Activated T-cell treated with anti-CD3 and anti-CD28 coated beads, Interleukin-2, amount 50 U/mL, for 72 hours (primary cell): ENCODE measurements at regions not wholly inside any gene's neighbourhood (a gene's known extent, or its start where the extent isn't known, plus 50 kb on each side); places are given as distances from the start of the nearest gene placed in this dataset.

ENCODE experiments used
- ATAC-seq, 2 donors: fragments of 150-1000 bp; cut with Tn5 transposase; replicated peaks in 1 of 2; 2 replicates each; pipeline ENCODE4 v1.10.0; 2021; ENCODE audit warnings: moderate library complexity in 2 of 2, mild to moderate bottlenecking in 1 of 2
- DNase-seq, 2 donors: peaks; one replicate each; pipeline ENCODE4 v3.0.0; 2021 to 2022; ENCODE audit warnings: mixed read lengths in 1 of 2
- H3K27ac Mint-ChIP-seq: one replicate; pipeline ENCODE4 v1.8.0; 2022; ENCODE audit warnings: mild to moderate bottlenecking, moderate library complexity, mixed read lengths
- H3K27me3 Mint-ChIP-seq: one replicate; pipeline ENCODE4 v1.8.0; 2022; ENCODE audit warnings: low read depth, mixed read lengths
- H3K36me3 Mint-ChIP-seq, 2 donors: one replicate each; pipeline ENCODE4 v1.8.0; 2022; ENCODE audit warnings: mixed read lengths in 2 of 2, mild to moderate bottlenecking in 1 of 2; ENCODE audit not compliant: insufficient read depth in 2 of 2
- H3K4me1 Mint-ChIP-seq: one replicate; pipeline ENCODE4 v1.8.0; 2022; ENCODE audit warnings: low read depth, mixed read lengths
- H3K4me3 Mint-ChIP-seq, 2 donors: one replicate each; pipeline ENCODE4 v1.8.0; 2022; ENCODE audit warnings: mild to moderate bottlenecking in 2 of 2, mixed read lengths in 2 of 2, moderate library complexity in 2 of 2
- H3K9me3 Mint-ChIP-seq, 2 donors: one replicate each; pipeline ENCODE4 v1.8.0; 2022; ENCODE audit warnings: mixed read lengths in 2 of 2

- no peaks in the 10 kb centered on the region for H3K36me3 Mint-ChIP-seq
- H3K9me3 Mint-ChIP-seq = no peaks in the 10 kb centered on the region
- H3K4me3 Mint-ChIP-seq = no peak overlapping the region
Measured at GRCh38 chr5:44645502-44645901, 163.2 kb upstream of the MRPS30 start.

GRCh38 chr5:44644628-44645027, 164.1 kb upstream of the MRPS30 start:
- Mint-ChIP-seq H3K4me1 (no peaks in the 10 kb centered on the region), H3K27me3 (no peaks in the 10 kb centered on the region), H3K9me3 (no peaks in the 10 kb centered on the region), H3K27ac (no peak overlapping the region), H3K36me3 (no peaks in the 10 kb centered on the region), H3K4me3 (no peak overlapping the region)
- DNase-seq = no peak
- ATAC-seq = no peak

More at GRCh38 chr5:44645502-44645901, 163.2 kb upstream of the MRPS30 start:
- ATAC-seq (no peak), DNase-seq (no peak)
- no peak overlapping the region for H3K27ac Mint-ChIP-seq
- no peaks in the 10 kb centered on the region for H3K27me3 Mint-ChIP-seq
- H3K4me1 Mint-ChIP-seq = no peaks in the 10 kb centered on the region

- no peak overlapping the region for H3K27ac Mint-ChIP-seq
- H3K36me3 Mint-ChIP-seq = no peaks in the 10 kb centered on the region
- H3K27me3 Mint-ChIP-seq = no peaks in the 10 kb centered on the region
- DNase-seq = no peak
- no peak overlapping the region for H3K4me3 Mint-ChIP-seq
- ATAC-seq = no peak
- H3K9me3 Mint-ChIP-seq = no peaks in the 10 kb centered on the region
- no peaks in the 10 kb centered on the region for H3K4me1 Mint-ChIP-seq
Measured at GRCh38 chr5:44641820-44642219, 166.9 kb upstream of the MRPS30 start.

- ATAC-seq (no peak), DNase-seq (no peak)
- H3K36me3 Mint-ChIP-seq = no peaks in the 10 kb centered on the region
- no peak overlapping the region for H3K27ac Mint-ChIP-seq
- H3K4me1 Mint-ChIP-seq = no peaks in the 10 kb centered on the region
- H3K9me3 Mint-ChIP-seq = no peaks in the 10 kb centered on the region
- H3K27me3 Mint-ChIP-seq = no peaks in the 10 kb centered on the region
- H3K4me3 Mint-ChIP-seq = no peak overlapping the region
Measured at GRCh38 chr5:44640945-44641456, 167.7 kb upstream of the MRPS30 start.

- no peaks in the 10 kb centered on the region for H3K27me3 Mint-ChIP-seq
- H3K4me1 Mint-ChIP-seq = no peaks in the 10 kb centered on the region
- DNase-seq (no peak), ATAC-seq (no peak)
- peaks cover 2% of the 10 kb centered on the region in 2 donors for H3K9me3 Mint-ChIP-seq
- H3K36me3 Mint-ChIP-seq = no peaks in the 10 kb centered on the region
- H3K4me3 Mint-ChIP-seq = no peak overlapping the region
- no peak overlapping the region for H3K27ac Mint-ChIP-seq
Measured at GRCh38 chr5:44637916-44638869, 170.6 kb upstream of the MRPS30 start.

- no peak for ATAC-seq
- H3K9me3 Mint-ChIP-seq = peaks cover 5 to 8% of the 10 kb centered on the region in 2 donors
Measured at GRCh38 chr5:44632344-44632743, 176.4 kb upstream of the MRPS30 start.

GRCh38 chr5:44626846-44627245, 181.9 kb upstream of the MRPS30 start:
- H3K9me3 Mint-ChIP-seq = peaks cover 3 to 11% of the 10 kb centered on the region in 2 donors
- H3K27me3 Mint-ChIP-seq = no peaks in the 10 kb centered on the region
- H3K27ac Mint-ChIP-seq = no peak overlapping the region
- no peak overlapping the region for H3K4me3 Mint-ChIP-seq
- no peak for DNase-seq
- ATAC-seq = no peak
- no peaks in the 10 kb centered on the region for H3K36me3 Mint-ChIP-seq
- no peaks in the 10 kb centered on the region for H3K4me1 Mint-ChIP-seq

More at GRCh38 chr5:44632344-44632743, 176.4 kb upstream of the MRPS30 start:
- H3K4me1 Mint-ChIP-seq = no peaks in the 10 kb centered on the region
- H3K27ac Mint-ChIP-seq = no peak overlapping the region
- no peaks in the 10 kb centered on the region for H3K36me3 Mint-ChIP-seq
- H3K4me3 Mint-ChIP-seq = no peak overlapping the region
- no peak for DNase-seq
- H3K27me3 Mint-ChIP-seq = no peaks in the 10 kb centered on the region

GRCh38 chr5:44622331-44622730, 186.4 kb upstream of the MRPS30 start:
- Mint-ChIP-seq H3K4me1 (no peaks in the 10 kb centered on the region), H3K27me3 (no peaks in the 10 kb centered on the region), H3K36me3 (no peaks in the 10 kb centered on the region), H3K4me3 (no peak overlapping the region), H3K9me3 (peaks cover 0 to 5% of the 10 kb centered on the region in 2 donors), H3K27ac (no peak overlapping the region)
- ATAC-seq (no peak), DNase-seq (no peak)

GRCh38 chr5:44619875-44620610, 188.7 kb upstream of the MRPS30 start:
- Mint-ChIP-seq H3K27me3 (no peaks in the 10 kb centered on the region), H3K27ac (no peak overlapping the region), H3K9me3 (no peaks in the 10 kb centered on the region), H3K4me3 (no peak overlapping the region), H3K4me1 (no peaks in the 10 kb centered on the region), H3K36me3 (no peaks in the 10 kb centered on the region)
- ATAC-seq (no peak), DNase-seq (no peak)

GRCh38 chr5:44614845-44615244, 193.9 kb upstream of the MRPS30 start:
- Mint-ChIP-seq H3K9me3 (no peaks in the 10 kb centered on the region), H3K27me3 (no peaks in the 10 kb centered on the region), H3K27ac (no peak overlapping the region), H3K36me3 (no peaks in the 10 kb centered on the region), H3K4me3 (no peak overlapping the region), H3K4me1 (no peaks in the 10 kb centered on the region)
- ATAC-seq (no peak), DNase-seq (no peak)

- no peak overlapping the region for H3K27ac Mint-ChIP-seq
- no peaks in the 10 kb centered on the region for H3K36me3 Mint-ChIP-seq
- H3K4me3 Mint-ChIP-seq = no peak overlapping the region
- ATAC-seq (no peak), DNase-seq (no peak)
- H3K4me1 Mint-ChIP-seq = no peaks in the 10 kb centered on the region
- H3K9me3 Mint-ChIP-seq = peaks cover 0 to 1% of the 10 kb centered on the region in 2 donors
- no peaks in the 10 kb centered on the region for H3K27me3 Mint-ChIP-seq
Measured at GRCh38 chr5:44613936-44614335, 194.8 kb upstream of the MRPS30 start.

- no peaks in the 10 kb centered on the region for H3K27me3 Mint-ChIP-seq
- no peak for ATAC-seq
- H3K4me3 Mint-ChIP-seq = no peak overlapping the region
- H3K27ac Mint-ChIP-seq = no peak overlapping the region
- no peak for DNase-seq
- H3K9me3 Mint-ChIP-seq = peaks cover 6 to 14% of the 10 kb centered on the region in 2 donors
- peaks cover 0 to 1% of the 10 kb centered on the region in 2 donors for H3K36me3 Mint-ChIP-seq
- H3K4me1 Mint-ChIP-seq = no peaks in the 10 kb centered on the region
Measured at GRCh38 chr5:44605926-44606325, 202.8 kb upstream of the MRPS30 start.
